Fibroblast of villous mesenchyme (primary cell): ENCODE measurements at regions not wholly inside any gene's neighbourhood (a gene's known extent, or its start where the extent isn't known, plus 50 kb on each side); places are given as distances from the start of the nearest gene placed in this dataset.

Experiments used
- DNase-seq: peaks from one replicate; pipeline ENCODE4 v3.0.0-alpha.2; 2010; ENCODE audit warnings: low read depth
- H3K4me3 ChIP-seq: 2 replicates; pipeline ENCODE4 v1.5.1; 2011; ENCODE audit warnings: low read depth, mild to moderate bottlenecking, low read length
- TF ChIP-seq, protein P1 (sequence below): IDR thresholded peaks from 2 replicates; pipeline ENCODE4 v1.5.1; 2012; ENCODE audit warnings: low read depth, mild to moderate bottlenecking, low read length; ENCODE audit not compliant: insufficient read depth

GRCh38 chr14:34003082-34003668 is 52.3 kb upstream of the EGLN3 start:
- DNase-seq: no peak
- TF ChIP-seq, protein P1, sequence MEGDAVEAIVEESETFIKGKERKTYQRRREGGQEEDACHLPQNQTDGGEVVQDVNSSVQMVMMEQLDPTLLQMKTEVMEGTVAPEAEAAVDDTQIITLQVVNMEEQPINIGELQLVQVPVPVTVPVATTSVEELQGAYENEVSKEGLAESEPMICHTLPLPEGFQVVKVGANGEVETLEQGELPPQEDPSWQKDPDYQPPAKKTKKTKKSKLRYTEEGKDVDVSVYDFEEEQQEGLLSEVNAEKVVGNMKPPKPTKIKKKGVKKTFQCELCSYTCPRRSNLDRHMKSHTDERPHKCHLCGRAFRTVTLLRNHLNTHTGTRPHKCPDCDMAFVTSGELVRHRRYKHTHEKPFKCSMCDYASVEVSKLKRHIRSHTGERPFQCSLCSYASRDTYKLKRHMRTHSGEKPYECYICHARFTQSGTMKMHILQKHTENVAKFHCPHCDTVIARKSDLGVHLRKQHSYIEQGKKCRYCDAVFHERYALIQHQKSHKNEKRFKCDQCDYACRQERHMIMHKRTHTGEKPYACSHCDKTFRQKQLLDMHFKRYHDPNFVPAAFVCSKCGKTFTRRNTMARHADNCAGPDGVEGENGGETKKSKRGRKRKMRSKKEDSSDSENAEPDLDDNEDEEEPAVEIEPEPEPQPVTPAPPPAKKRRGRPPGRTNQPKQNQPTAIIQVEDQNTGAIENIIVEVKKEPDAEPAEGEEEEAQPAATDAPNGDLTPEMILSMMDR: no peak
- no peak overlapping the region for H3K4me3 ChIP-seq
